Fibroblast of villous mesenchyme (primary cell): ENCODE measurements at regions not wholly inside any gene's neighbourhood (a gene's known extent, or its start where the extent isn't known, plus 50 kb on each side); places are given as distances from the start of the nearest gene placed in this dataset.

ENCODE experiments used
- DNase-seq: peaks from one replicate; pipeline ENCODE4 v3.0.0-alpha.2; 2010; ENCODE audit warnings: low read depth
- H3K4me3 ChIP-seq: 2 replicates; pipeline ENCODE4 v1.5.1; 2011; ENCODE audit warnings: low read depth, mild to moderate bottlenecking, low read length
- TF ChIP-seq, protein P1 (sequence below): IDR thresholded peaks from 2 replicates; pipeline ENCODE4 v1.5.1; 2012; ENCODE audit warnings: low read depth, mild to moderate bottlenecking, low read length; ENCODE audit not compliant: insufficient read depth

DNA sequence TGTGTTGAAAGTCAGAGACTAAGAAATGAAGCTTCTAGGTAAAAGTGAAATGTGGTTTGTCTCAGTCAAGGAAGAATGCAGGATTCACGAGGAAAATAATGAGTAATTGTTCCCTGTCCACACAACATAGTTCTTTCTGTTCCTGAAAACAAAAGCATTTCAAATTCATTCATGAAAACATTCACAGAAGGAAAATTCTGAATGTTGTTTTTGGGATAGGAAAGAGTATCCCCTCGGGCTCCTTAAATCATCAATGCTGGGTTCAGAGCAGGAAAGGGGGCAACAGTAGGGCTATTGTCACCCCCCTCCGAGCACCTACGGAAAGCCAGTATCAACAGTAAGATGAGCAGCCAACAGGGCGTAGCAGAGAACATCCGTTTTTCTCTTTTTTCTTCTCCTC, 769.9 kb upstream of the ADAMTS16 start:
- H3K4me3 ChIP-seq = no peak overlapping the region
- TF ChIP-seq, protein P1, sequence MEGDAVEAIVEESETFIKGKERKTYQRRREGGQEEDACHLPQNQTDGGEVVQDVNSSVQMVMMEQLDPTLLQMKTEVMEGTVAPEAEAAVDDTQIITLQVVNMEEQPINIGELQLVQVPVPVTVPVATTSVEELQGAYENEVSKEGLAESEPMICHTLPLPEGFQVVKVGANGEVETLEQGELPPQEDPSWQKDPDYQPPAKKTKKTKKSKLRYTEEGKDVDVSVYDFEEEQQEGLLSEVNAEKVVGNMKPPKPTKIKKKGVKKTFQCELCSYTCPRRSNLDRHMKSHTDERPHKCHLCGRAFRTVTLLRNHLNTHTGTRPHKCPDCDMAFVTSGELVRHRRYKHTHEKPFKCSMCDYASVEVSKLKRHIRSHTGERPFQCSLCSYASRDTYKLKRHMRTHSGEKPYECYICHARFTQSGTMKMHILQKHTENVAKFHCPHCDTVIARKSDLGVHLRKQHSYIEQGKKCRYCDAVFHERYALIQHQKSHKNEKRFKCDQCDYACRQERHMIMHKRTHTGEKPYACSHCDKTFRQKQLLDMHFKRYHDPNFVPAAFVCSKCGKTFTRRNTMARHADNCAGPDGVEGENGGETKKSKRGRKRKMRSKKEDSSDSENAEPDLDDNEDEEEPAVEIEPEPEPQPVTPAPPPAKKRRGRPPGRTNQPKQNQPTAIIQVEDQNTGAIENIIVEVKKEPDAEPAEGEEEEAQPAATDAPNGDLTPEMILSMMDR = no peak
- no peak for DNase-seq

DNA sequence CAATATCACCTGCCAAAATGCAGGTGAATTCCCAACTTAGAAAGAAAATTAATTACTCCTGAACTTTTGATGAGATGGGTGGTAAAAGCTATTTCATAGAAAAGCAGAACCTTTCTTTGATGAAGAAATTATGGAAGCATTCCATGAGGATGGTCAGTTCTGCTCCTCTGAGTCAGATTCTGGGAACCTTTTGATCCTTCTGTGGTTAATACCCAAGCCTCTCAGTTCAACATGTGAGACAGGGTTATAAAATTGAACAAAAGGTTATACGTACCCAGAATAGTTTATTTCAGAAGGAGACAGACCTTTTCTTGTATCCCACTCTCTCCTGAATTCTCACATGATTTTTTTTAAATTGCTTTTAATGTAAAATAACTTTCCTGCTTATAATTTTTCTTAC, 767.6 kb upstream of the ADAMTS16 start:
- TF ChIP-seq, protein P1 = no peak

DNA sequence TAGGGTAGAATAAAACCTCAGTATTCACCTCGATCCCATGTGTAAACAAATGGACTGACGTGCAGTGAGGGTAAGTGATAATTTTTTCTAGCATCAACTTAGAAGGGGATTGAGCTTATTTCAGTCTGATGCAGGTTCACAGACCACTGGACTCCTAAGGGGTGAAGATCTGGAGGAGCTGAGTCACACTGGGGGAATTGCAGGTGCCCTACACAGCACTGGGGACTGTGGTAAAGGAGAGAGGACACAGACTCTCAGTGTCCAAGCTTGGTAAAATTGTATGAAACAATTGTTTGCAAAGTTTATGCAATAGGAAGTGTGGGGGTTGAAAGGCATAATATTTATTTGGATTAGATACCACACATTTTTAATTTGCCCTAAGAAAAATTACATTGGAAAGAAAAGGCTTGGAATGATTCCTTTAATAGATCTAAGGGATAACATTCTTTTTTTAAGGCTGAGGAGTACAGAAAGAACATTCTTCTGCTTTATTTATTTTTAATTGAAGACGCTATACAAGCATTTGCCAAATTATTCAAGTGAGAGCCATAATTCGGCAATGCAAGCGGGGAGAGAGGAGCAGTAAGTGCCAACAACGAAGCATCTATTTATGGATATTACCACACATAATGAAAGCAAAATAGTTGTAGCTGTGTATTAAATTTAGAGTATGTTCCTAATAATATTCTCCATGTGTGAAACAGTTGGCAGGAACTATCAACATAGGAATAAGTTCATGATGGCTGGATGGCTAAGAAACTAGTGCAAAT, 766.9 kb upstream of the ADAMTS16 start:
- no peak for DNase-seq
- H3K4me3 ChIP-seq = no peak overlapping the region

More for the DNA sequence above, 767.6 kb upstream of the ADAMTS16 start:
- no peak overlapping the region for H3K4me3 ChIP-seq
- no peak for DNase-seq

DNA sequence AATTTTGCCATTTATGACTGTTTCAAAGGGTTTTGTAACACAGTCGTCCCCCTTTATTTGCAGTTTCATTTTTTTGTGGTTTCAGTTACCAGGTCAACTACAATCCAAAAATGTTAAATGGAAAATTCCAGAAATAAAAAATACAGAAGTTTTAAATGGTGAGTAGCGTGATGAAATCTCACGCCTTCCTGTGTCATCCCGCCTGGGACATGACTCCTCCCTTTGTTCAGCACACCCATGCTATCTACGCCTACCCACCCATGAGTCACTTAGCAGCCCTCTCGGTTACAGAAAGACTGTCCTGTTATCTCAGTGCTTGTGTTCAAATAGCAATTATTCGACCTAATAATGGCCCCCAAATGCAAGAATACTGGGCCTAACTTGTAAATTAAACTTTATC, 765.3 kb upstream of the ADAMTS16 start:
- TF ChIP-seq, protein P1 = no peak
- DNase-seq = no peak

More for the DNA sequence above, 766.9 kb upstream of the ADAMTS16 start:
- TF ChIP-seq, protein P1 = no peak

DNA sequence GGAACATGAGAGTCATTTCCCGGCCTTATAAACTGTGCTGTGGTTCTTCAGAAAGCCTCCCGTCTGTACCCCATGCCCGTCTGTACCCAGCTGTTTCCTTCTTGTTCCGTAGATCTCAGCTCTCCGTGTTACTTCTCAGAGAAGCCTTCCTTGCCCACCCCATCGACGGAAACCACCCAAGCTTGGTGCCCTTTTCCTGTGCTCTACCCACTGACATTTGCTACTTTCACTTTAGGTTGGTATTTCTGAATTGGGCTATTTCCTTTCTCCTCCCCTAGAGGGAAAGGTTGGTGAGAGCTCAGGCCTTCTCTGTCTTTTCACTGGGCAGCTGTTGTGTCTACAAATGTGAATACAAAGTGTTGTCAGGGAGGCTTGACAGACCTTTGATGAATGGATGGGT, 764.5 kb upstream of the ADAMTS16 start:
- DNase-seq = no peak
- no peak overlapping the region for H3K4me3 ChIP-seq
- TF ChIP-seq, protein P1 = no peak

More for the DNA sequence above, 765.3 kb upstream of the ADAMTS16 start:
- H3K4me3 ChIP-seq = no peak overlapping the region

DNA sequence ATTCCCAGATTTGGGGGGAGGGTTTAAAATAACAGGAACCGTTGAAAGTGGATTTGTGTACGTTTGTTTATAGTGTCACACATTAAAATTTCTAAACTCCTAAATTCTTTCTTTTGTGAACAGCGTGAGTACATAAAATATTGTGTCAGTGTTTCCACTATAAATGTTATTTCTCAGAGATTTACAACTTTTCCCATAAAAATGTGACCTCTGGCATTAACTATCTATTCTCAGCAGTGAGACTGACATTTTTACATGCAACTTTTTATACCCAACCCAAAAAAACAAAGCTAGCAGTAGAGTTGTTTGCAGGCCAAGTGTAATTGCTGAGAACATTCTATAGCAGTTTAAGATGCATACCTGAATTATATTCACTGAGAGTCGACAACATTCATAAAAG, 757.0 kb upstream of the ADAMTS16 start:
- no peak overlapping the region for H3K4me3 ChIP-seq
- TF ChIP-seq, protein P1 = no peak
- DNase-seq = no peak
